HG02885 (cell line): ENCODE measurements at regions not wholly inside any gene's neighbourhood (a gene's known extent, or its start where the extent isn't known, plus 50 kb on each side); places are given as distances from the start of the nearest gene placed in this dataset.

Experiments
- ATAC-seq: cut with Tn5 transposase; IDR thresholded peaks from one replicate; pipeline ENCODE4 v1.9.1; 2021; ENCODE audit warnings: mild to moderate bottlenecking; ENCODE audit not compliant: unreplicated experiment, poor library complexity

DNA sequence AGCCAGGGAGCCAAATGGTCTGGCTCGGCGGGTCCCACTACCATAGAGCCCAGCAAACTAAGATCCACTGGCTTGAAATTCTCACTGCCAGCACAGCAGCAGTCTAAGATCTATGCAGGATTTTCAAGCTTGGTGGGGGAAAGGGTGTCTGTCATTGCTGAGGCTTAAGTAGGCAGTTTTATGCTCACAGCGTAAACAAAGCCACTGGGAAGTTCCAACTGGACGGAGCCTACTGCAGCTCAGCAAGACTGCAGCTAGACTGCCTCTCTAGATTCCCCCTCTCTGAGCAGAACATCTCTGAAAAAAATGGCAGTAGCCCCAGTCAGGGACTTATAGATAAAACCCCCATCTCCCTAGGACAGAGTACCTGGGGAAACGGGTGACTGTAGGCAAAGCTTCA, 277.6 kb upstream of the PHF14 start:
- ATAC-seq, result no peak

DNA sequence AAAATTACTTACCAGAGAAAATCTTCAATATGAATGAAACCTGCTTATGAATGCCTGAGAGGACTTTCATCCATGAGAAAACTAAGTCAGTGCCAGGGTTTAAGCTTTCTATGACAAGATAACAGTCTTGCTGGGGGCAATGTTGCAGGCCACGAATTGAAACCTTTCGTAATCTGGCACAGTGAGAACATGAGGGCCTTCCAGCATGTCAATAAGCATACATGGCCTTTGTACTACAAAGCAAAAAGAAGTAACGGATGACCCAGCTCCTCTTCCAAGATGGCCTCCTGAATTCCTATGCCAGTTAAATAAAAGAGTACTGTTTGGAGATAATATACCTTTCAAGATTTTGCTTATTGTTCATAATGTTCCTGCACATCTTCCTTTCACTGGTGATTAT, 270.6 kb upstream of the PHF14 start:
- ATAC-seq, result no peak

DNA sequence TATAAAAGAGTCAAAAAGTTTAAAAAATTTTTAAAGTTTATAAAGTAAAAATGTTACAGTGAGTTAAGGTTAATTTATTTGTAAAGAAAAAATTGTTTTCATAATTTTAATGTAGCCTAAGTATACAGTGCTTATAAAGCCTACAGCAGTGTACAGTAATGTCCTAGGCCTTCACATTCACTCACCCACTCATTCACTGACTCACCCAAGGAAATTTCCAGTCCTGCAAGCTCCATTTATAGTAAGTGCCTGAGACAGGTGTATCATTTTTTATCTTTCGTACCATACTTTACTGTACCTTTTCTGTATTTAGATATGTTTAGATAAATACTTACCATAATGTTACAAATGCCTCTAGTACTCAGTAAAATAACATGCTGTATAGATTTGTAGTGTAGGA, 269.7 kb upstream of the PHF14 start:
- no peak for ATAC-seq

DNA sequence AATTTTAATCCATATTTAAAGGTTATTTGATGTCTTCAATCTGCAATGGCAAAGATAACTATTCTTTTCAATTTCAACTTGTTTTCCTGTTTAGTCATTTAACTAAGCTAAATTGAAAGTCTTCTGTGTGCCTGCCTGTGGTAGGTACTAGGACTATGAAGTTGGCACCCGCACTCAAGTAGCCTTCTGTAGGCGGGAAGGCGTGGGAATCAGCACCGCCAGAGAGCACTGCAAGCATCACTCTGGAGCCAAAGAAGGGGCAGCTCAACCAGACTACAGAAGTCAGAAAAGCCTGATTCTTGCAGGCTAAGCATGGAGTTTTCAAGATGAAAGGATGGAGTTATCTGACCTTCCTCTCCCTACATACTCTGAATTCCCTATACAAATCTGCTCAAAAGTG, 269.0 kb upstream of the PHF14 start:
- no peak for ATAC-seq

DNA sequence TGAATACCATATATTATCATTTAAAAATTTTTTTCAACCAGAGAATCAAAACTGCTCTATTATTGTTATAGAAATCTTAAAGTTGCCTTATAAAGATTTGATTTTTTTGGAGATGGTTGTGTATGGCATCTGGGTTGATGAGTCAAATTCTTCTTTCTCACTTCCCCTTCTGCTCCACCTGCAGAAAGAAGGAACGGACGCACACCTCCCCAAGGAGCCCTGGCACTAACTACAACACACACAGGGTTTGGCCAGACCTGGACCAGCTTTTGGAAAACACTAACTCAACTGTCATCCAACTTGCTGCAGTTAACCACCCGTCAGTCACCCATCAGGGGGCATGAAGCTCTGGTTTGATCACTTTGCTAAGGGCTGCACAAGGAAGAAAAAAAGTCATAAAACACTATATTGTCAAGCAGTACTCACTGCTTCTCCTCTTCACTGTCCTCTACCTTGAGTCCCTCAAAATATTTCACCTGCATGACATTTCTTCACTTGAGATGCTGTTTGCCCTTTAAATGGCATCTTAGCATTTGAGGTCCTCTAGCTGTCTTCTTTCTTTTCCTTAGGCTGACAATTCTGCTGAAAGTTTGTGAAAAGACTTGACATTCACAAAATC, 266.7 kb upstream of the PHF14 start:
- ATAC-seq, result peak; percentile 99

DNA sequence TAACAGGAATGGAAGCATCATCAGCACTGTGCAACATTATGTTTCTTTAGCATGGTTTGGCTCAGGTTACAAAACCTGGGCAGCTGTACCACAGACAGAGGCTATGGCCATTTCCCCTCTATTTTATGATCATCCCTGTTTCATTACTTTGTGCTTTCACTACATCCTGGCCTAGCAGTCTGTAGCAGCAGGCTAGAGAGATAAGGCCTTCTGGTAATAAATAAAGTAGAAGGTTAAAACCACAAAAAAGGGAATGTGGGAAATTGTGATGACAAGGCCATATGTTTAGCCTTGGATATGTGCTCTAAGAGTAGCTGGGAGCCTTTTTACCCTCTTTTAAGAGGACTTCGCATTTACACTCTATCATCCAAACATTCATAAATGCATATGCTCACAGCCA, 266.2 kb upstream of the PHF14 start:
- peak; percentile 26 for ATAC-seq

DNA sequence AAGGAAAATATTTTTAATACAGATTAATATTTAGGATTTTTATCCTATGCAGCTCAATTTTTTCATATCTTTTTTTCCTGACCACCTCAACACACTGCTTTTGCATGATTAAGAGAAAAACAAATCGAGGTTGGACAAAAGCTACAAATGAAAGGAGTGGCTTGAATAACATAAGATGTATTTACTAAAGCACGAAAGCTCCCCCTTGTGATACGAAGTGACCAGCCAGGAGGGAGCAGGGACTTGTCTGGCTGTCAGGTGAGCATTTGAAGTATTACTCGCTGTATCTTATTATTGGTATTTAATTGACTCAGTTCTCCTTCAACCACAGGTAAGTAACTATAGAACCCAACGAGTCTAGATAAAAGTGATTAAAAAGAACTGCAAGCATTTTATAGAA, 265.2 kb upstream of the PHF14 start:
- ATAC-seq, result no peak

DNA sequence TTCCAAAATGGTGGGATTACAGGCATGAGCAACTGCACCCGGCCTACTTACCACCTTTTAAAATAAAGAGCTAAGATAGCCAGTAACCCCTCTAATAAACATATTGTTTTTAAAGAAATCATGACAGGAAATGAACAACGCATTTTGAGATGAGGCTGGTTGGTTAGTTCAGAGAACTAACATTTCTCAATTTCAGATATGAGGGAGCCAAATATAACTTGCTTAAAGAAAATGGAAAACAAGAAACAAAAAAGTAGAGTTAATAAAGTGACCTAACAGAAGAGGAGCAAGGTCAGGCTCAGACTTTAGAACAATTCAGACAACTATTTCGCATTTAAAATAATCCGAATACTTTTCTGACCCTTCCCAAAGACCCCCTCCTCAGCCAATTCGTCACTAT, 254.9 kb upstream of the PHF14 start:
- ATAC-seq, result peak; percentile 47

DNA sequence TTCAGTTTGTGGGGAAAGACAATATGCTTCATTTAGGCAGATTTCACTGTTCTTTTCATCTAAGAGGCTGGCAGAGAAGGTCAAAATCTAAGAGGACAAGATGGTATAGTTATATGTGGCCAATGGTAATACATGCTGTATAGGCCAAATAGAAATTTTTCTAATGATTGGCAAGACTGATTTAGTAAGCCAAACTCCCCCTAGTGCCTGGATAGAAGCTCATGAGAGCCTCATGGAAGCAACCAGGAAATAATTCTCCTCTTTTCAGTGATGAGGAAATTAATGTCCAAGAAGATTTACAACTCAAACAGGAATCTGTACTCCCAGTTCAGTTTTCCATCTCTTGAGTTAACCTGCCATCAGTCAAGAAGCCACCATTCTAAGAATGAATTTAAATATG, 253.6 kb upstream of the PHF14 start:
- ATAC-seq, result no peak

DNA sequence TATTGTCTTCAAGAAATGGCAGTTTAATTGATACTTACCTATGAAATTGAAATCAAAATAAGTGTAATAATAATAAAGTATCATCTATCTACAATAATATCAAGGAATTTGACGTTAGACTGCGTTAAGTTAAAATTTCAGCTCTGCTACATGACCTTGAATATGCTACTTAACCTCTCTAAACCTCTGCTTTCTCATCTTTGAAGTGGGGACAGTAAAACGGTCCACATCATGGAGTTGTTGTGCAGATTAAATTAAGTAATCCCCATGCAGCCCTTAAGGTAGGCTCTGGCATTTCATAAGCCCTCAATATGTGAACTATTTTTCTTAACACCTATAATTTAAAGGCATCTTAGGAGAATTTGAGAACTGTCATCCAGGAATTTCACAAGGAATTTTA, 252.4 kb upstream of the PHF14 start:
- no peak for ATAC-seq

DNA sequence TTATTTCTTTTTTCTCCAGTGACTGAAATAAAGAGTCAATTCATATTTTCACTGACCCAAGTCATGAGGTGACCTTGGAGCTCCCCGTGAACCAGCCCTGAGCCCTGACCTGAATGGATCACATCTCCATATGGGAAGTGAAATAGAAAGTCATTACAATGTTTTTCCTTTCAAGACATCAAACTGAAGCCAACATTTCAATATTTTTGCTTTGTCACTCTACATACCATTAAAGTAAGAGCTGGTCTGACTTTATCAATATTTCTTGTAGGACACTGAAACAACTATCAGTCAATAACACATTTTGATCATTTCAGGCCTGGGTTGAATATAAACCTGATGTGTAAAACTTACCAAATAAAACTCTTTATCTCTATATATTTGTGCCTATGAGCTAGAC, 249.8 kb upstream of the PHF14 start:
- peak; percentile 48 for ATAC-seq

DNA sequence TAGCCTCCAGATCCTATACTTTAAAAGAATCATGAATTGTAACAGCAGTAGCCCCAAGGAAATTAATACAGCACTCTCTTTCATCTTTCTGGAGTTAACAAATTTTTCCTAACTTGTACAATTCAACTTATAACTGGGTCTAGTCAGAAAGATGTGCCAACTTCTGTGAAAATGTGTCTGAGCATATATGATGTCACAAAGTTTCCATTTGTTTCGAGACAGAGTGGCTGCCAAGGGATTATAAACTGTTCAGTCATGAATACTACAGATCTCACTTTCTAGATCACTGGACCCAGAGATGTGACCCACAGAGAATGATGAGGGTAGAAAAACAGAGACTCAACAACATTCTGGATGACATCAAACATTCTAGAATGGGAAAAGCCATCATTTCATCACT, 249.2 kb upstream of the PHF14 start:
- peak; percentile 60 for ATAC-seq

DNA sequence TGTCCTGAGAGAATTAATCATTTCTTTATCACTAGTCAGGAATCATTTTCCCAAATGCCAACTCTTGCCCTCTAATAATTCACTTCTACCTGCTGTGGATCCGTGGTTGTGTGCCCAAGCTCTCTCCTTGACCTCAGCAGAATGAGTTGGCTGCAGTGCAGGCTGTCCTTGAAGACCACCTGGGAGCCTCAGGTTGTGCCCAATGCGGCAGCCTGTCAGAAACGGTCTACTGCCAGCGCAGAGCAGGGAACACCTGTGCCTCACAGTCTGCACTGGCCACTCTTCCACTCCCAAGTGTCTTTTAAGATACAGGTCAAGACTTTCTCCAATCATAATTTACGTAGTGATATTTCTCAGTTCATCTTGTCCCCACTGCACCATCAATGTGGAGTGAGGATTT, 246.0 kb upstream of the PHF14 start:
- no peak for ATAC-seq

DNA sequence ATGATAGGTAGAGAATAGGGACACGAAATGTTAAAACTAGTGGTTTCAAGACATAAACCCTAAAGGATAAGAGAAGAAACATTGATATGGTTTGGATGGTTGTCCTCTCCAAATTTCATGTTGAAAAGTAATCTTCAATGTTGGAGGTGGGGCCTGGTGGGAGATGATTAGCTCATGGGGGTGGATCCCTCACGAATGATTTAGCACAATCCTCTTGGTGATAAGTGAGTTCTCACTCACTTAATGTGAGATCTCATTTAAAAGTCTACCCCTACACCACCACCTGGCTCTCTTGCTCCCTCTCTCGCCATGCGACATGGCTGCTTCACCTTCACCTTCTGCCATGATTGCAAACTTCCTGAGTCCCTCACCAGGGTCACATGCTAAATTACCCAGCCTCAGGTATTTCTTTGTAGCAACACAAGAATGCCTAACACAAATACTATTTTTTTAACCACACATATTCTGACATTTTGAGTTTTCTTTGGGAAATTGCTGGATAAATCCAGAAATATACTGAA, 242.4 kb upstream of the PHF14 start:
- no peak for ATAC-seq

DNA sequence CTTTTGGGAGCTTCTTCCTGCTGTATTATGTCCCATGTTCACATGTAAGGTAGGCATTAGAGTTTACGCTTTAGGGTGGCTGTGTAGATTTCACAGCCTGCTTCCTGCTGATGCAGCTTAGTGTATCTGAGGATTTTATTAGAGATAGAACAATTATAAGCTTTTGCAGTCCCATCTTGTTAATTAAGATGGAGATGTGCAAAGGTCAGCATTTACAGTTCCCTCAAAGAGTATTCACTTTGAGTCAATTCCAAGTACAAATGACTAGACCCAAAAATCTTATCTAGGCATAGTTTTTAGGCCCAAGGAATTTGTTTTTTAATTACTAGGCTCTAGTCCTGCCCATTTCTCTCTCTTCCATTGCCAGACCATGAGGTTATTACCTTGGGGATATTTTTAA, 239.9 kb upstream of the PHF14 start:
- no peak for ATAC-seq

DNA sequence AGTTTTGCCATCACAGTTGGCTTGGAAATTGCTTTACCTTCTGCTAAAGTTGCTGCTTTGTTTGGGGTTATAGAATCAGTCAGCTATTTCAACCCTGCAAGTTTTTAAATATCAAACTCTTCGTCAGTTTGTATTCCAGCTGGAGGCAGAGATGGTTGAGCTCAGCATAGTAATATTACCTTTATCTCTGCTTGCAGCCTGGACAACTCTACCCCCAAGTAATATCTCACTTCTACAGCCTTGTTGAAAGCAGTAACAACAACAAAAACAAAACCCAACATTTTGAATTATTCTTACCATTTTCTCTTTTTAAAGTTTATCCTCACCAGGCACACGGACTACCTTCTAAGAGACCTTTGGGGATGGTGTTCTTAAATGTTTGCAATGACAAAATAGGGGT, 239.1 kb upstream of the PHF14 start:
- ATAC-seq, result no peak

DNA sequence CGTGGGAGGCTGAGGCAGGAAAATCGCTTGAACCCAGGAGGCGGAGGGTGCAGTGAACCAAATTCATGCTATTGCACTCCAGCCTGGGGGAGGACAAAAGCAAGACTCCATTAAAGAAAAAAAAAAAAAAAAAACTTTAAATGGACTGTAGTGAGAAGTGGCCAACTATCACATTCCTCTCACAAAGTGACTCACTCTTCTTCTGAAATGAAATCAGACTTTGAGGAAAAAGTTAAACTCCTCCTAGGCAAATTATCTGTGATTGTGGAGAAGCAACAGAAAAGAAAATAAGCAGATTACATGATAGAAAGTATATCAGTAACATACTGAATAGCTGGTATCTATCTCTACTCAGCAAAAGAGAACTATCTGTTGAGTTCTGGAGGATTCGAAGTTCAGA, 234.3 kb upstream of the PHF14 start:
- ATAC-seq, result no peak

DNA sequence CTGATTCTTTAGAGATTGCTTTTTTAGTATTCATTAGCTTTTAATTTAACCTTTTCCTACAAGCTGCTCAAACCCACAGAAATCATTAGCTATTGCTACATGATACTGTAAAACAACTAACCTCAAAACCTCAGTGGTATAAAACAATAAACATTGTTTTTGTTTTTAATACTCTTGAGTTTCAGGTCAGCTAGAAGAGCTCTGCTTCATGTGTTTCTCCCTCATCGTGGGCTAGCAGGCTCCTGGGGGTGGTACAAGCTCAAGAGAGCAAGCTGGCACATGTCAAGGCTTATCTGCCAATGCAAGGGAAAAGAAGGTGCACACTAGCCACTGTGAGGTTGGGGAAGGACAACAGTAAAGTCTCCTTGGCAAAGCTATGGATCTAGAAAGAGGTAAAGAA, 232.9 kb upstream of the PHF14 start:
- no peak for ATAC-seq

DNA sequence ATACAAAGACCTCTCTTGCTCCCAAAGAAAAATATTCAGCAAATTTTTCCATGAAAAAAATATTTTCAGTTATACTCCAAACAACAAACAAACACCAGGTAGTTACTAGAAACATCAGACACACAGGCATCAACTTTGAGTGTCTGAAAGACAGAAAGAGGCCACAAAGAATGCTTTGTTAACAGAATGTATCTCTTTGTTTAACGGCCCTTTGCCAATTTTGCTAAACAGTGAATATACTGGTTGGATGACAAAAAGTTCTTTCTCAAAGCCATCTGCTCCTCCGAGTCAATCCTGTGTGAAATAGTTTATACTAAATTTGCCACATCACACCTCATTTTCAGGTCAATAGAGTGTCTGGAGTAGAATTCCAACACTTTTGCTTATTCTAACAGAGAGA, 216.7 kb upstream of the PHF14 start:
- no peak for ATAC-seq

DNA sequence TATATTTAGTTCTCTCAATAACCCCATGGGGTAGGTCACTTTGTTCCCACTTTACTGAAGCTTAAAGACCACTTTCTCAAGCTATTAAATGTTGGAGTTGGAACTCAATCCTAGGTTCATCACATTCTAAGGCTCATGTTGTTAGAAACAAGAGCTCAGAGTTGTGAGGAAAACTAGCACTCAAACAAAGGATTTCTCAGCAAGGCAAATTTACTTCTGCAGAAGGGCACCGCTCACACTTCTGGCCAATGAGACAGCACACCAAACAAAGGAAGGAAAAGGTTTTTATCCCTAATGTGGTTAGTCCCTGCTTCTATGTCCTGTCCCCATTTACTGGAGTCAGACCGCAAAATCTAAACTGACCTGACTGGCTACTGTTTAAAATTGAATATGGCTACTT, 214.6 kb upstream of the PHF14 start:
- no peak for ATAC-seq

DNA sequence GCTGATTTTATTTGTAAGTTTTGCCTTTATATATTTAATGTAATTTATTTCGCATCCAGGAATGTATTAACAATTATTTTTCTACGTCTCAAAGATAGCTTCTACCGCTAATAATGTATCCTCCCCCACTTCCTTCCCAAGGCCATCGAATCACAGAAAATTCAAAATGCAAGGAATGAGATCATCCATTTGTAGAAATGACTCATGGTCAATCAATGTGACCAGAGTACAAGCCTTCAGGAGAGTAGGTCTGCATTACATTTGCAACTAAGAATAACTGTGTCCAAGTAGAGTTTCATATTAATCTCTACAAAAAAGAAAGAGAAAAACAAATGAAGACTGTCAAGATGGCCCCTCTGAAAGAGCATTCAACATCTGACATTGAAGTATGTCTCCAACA, 205.9 kb upstream of the PHF14 start:
- no peak for ATAC-seq

DNA sequence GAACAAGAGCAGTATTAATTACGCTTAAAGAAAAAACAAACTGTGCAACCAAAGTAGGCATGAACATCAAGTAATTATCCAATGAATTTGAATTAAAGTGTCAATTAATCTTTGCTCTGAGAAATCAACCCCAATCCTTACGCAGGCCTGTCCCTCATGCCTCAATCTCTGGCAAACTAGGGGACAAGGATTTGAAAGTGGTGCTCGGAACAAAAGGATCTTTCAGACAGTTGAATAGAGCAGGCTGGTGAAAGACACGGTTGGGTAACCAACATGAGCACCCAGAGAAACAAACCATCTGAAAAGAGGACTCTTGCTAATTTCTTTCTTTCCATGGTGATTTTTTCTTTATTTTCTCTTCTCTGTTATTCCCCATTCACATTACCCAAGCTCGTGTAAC, 203.5 kb upstream of the PHF14 start:
- ATAC-seq, result no peak

DNA sequence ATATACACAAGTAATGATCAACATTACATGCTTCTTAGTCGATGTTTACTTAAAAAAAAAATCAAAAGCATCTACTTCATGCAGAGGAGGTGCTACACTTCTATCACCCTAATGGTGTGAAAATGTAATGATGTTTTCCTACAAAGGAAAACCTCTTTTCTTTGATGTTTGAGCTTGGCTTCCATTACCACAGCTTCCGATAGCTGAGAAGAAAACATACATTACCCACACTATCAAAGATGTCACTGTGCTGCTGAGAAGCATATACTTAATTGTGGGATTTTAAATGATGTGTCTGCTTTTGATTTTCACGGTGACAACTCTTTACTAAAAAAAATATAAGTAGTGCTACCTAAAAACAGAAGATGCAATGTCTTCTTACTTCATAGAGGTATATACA, 200.2 kb upstream of the PHF14 start:
- no peak for ATAC-seq
